HL-60 (cell line): ENCODE measurements at regions not wholly inside any gene's neighbourhood (a gene's known extent, or its start where the extent isn't known, plus 50 kb on each side); places are given as distances from the start of the nearest gene placed in this dataset.
"Not testable (repeated sequence)": the region's sequence is repeated elsewhere in the genome, so short reads cannot be mapped to it uniquely, and the experiment has no call there.

ENCODE experiments used
- DNase-seq, 2 experiments: peaks; one replicate each; pipeline ENCODE4 v3.0.0-alpha.2; 2010 to 2020; ENCODE audit warnings: low read depth in 1 of 2, low spot score in 1 of 2
- H3K27ac ChIP-seq: fragments of 250-450 bp; sonication (Bioruptor Pico); replicated peaks from 2 replicates; pipeline ENCODE4 v1.5.1; 2020; ENCODE audit warnings: mild to moderate bottlenecking, moderate library complexity
- H3K27me3 ChIP-seq: fragments of 250-450 bp; sonication (Bioruptor Pico); 2 replicates; pipeline ENCODE4 v1.5.1; 2021; ENCODE audit warnings: mild to moderate bottlenecking, moderate library complexity; ENCODE audit not compliant: insufficient read depth, poor library complexity, severe bottlenecking
- H3K4me3 ChIP-seq: replicated peaks from 2 replicates; pipeline ENCODE4 v1.5.1; 2011; ENCODE audit warnings: mild to moderate bottlenecking, control low read depth, low read length; ENCODE audit not compliant: insufficient read depth
- GABPA ChIP-seq: IDR thresholded peaks from 2 replicates; pipeline ENCODE4 v1.6.1; 2012; ENCODE audit warnings: low read depth
- POLR2AphosphoS5 ChIP-seq: IDR thresholded peaks from 2 replicates; pipeline ENCODE4 v1.6.1; 2012; ENCODE audit warnings: low read depth
- REST ChIP-seq: IDR thresholded peaks from 2 replicates; pipeline ENCODE4 v1.6.1; 2012; ENCODE audit warnings: low read depth; ENCODE audit not compliant: insufficient replicate concordance
- SPI1 ChIP-seq: IDR thresholded peaks from 2 replicates; pipeline ENCODE4 v1.6.1; 2012; ENCODE audit warnings: low read depth, mild to moderate bottlenecking, borderline replicate concordance
- TF ChIP-seq, protein P1 (sequence below): IDR thresholded peaks from one replicate; pipeline ENCODE4 v1.5.1; 2011; ENCODE audit warnings: low read length, control low read depth, inconsistent platforms; ENCODE audit not compliant: insufficient read depth

DNA sequence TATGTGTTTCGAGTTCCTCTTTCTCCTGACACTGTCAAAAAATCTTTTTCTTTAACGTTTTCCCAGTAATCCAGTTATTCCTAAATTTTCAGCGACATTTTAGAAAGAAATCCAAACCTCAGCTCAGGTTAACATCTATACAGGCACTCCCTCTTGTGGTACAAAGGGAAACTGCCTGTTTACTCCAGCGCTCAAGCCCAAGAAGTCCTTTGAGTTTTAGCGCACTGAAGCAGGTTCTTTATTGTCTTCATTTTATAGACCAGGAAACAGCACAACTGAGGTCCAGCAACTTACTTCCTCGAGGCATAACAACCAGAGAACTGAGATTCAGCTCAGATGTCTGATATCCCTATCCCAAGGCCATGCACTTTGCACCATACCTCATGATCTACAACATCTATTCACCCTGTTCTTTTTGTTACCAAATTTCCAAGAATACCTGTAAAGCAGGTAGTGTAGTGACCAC is 287.2 kb upstream of the MKLN1 start:
- Histone ChIP-seq H3K27me3 (no peaks in the 10 kb centered on the region), H3K27ac (no peak overlapping the region), H3K4me3 (no peak overlapping the region)
- TF ChIP-seq SPI1 (no peak), REST (no peak)
- TF ChIP-seq, protein P1, sequence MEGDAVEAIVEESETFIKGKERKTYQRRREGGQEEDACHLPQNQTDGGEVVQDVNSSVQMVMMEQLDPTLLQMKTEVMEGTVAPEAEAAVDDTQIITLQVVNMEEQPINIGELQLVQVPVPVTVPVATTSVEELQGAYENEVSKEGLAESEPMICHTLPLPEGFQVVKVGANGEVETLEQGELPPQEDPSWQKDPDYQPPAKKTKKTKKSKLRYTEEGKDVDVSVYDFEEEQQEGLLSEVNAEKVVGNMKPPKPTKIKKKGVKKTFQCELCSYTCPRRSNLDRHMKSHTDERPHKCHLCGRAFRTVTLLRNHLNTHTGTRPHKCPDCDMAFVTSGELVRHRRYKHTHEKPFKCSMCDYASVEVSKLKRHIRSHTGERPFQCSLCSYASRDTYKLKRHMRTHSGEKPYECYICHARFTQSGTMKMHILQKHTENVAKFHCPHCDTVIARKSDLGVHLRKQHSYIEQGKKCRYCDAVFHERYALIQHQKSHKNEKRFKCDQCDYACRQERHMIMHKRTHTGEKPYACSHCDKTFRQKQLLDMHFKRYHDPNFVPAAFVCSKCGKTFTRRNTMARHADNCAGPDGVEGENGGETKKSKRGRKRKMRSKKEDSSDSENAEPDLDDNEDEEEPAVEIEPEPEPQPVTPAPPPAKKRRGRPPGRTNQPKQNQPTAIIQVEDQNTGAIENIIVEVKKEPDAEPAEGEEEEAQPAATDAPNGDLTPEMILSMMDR: peak; percentile 80
- peak in 1 of 2 experiments; percentile 45 for DNase-seq

GRCh38 chr7:131041012-131041695 is 286.5 kb upstream of the MKLN1 start:
- DNase-seq, H3K27me3 ChIP-seq, H3K4me3 ChIP-seq, H3K27ac ChIP-seq: not testable (repeated sequence)

DNA sequence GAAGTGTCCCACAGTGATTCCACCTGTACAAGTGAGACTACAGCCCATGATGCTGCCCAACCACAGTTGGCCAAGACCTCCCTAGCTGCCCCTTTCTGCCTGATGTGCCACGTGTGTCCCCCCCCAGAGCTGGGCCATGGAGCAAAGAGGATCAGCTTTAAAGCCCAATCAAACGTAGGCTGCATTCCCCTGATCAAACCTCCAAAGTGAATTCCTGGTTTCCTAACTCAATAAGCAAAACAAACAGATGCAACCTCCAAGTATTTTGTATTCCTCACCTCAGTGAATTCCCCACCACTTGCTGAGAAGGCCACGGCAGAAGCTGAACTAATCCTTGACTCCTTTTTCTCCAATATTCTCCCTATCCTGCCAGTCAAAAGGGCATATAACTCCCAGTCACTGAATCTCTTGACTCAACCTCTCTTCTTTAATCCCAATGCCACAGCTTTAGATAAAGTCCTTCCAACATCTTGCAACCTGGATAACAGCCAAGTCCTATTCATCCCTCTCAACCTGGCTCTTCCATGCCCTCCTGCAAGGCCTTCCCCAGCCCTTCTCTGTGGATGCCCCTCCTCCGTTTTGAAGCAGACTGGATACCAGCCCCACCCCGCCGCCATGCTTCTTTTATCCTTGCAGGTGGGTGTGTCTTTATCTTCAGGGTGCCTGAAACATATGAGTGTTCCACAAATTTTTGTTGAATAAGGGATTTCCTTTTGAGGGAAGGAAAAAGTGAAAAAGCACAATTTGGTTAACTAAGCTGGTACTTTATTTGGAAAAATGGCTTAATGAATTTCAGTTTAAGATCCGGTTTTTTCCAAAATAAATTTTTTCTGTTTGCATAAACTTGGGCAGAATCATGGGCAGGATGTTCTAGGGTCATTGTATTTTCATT is 285.2 kb upstream of the MKLN1 start:
- TF ChIP-seq GABPA: no peak
- no peak for TF ChIP-seq POLR2AphosphoS5
- TF ChIP-seq REST: no peak
- no peak for TF ChIP-seq SPI1
- TF ChIP-seq, protein P1: no peak
- Histone ChIP-seq H3K4me3 (no peak overlapping the region), H3K27ac (no peak overlapping the region), H3K27me3 (no peaks in the 10 kb centered on the region)
- DNase-seq: no peak

DNA sequence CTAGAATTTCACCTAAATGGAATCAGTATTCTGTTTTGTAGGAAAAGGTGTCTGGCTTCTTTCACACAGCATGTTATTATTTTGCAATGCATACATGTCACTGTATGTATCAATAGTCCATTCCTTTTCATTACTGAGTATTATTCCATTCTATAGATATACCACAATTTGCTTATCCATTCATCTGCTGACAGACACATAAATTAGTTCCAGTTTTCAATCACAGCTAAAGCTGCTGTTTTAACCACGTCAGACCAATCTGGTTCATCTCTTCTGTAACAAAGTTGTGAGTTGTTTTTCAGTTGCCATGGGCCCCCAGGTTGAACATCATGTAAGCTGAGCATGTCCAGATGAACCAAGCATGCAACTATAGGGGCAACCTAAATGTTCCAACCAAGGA is 282.1 kb upstream of the MKLN1 start:
- no peaks in the 10 kb centered on the region for H3K27me3 ChIP-seq
- no peak for DNase-seq
- no peak overlapping the region for H3K4me3 ChIP-seq
- no peak for TF ChIP-seq REST
- TF ChIP-seq, protein P1: no peak
- no peak for TF ChIP-seq POLR2AphosphoS5
- no peak for TF ChIP-seq GABPA
- no peak for TF ChIP-seq SPI1
- H3K27ac ChIP-seq: no peak overlapping the region
